ENCODE measurements at regions not wholly inside any gene's neighbourhood (a gene's known extent, or its start where the extent isn't known, plus 50 kb on each side); places are given as distances from the start of the nearest gene placed in this dataset.

- TF ChIP-seq CTCF (tag by site-specific recombination; IDR thresholded peaks at IDR 0.05) (no peak), ZNF558 (tag by site-specific recombination; IDR thresholded peaks at IDR 0.05) (no peak), ZNF404 (tag by site-specific recombination; IDR thresholded peaks at IDR 0.05) (no peak), ZNF223 (tag by site-specific recombination; IDR thresholded peaks at IDR 0.05) (no peak), ZNF239 (tag by site-specific recombination; IDR thresholded peaks at IDR 0.05) (no peak), REST (tag by site-specific recombination; IDR thresholded peaks at IDR 0.05) (no peak), ZNF394 (tag by site-specific recombination; IDR thresholded peaks at IDR 0.05; ENCODE audit: borderline replicate concordance) (no peak), ZNF518A (tag by site-specific recombination; conservative IDR thresholded peaks at IDR 0.05; ENCODE audit: low read depth) (no peak), RBAK (tag by site-specific recombination; IDR thresholded peaks at IDR 0.05) (no peak), ZBTB49 (tag by site-specific recombination; IDR thresholded peaks at IDR 0.05; ENCODE audit: low read depth) (no peak), ZNF398 (tag by site-specific recombination; IDR thresholded peaks at IDR 0.05) (no peak), ZNF311 (tag by site-specific recombination; IDR thresholded peaks at IDR 0.05; ENCODE audit: borderline replicate concordance) (no peak)
These were observed 523.9 kb downstream of the HAO1 start for GRCh38 chr20:7416382-7416781.
